ENCODE measurements at regions not wholly inside any gene's neighbourhood (a gene's known extent, or its start where the extent isn't known, plus 50 kb on each side); places are given as distances from the start of the nearest gene placed in this dataset.

GRCh38 chr9:108376140-108376539 lies 479.6 kb downstream of the ACTL7B start:
- DNase-seq (ENCODE audit: low spot score): no peak
- no peak for TF ChIP-seq CTCF (IDR thresholded peaks at IDR 0.05; ENCODE audit: borderline replicate concordance, control extremely low read depth, extremely low read depth, insufficient read depth, missing control alignments)

GRCh38 chr9:108374626-108375025 lies 481.2 kb downstream of the ACTL7B start:
- in situ Hi-C loops (cut with MboI; ENCODE audit: low sequenced_read_pairs, unreplicated experiment): no loop called here
- DNase-seq (ENCODE audit: low spot score): no peak
- no peak for TF ChIP-seq CTCF (IDR thresholded peaks at IDR 0.05; ENCODE audit: borderline replicate concordance, control extremely low read depth, extremely low read depth, insufficient read depth, missing control alignments)

More at GRCh38 chr9:108376140-108376539, 479.6 kb downstream of the ACTL7B start:
- in situ Hi-C loops (cut with MboI; ENCODE audit: low sequenced_read_pairs, unreplicated experiment): no loop called here

GRCh38 chr9:108367188-108367587 lies 488.6 kb downstream of the ACTL7B start:
- in situ Hi-C loops (cut with MboI; ENCODE audit: low sequenced_read_pairs, unreplicated experiment): no loop called here
- no peak for TF ChIP-seq CTCF (IDR thresholded peaks at IDR 0.05; ENCODE audit: borderline replicate concordance, control extremely low read depth, extremely low read depth, insufficient read depth, missing control alignments)
- DNase-seq (ENCODE audit: low spot score): no peak

GRCh38 chr9:108363311-108363710 lies 492.5 kb downstream of the ACTL7B start:
- DNase-seq (ENCODE audit: low spot score): no peak
- no peak for TF ChIP-seq CTCF (IDR thresholded peaks at IDR 0.05; ENCODE audit: borderline replicate concordance, control extremely low read depth, extremely low read depth, insufficient read depth, missing control alignments)
- in situ Hi-C loops (cut with MboI; ENCODE audit: low sequenced_read_pairs, unreplicated experiment): no loop called here

GRCh38 chr9:108360304-108360703 lies 495.5 kb downstream of the ACTL7B start:
- DNase-seq (ENCODE audit: low spot score): no peak
- in situ Hi-C loops (cut with MboI; ENCODE audit: low sequenced_read_pairs, unreplicated experiment): no loop called here
- TF ChIP-seq CTCF (IDR thresholded peaks at IDR 0.05; ENCODE audit: borderline replicate concordance, control extremely low read depth, extremely low read depth, insufficient read depth, missing control alignments): no peak

GRCh38 chr9:108356806-108357205 lies 499.0 kb downstream of the ACTL7B start:
- no peak for TF ChIP-seq CTCF (IDR thresholded peaks at IDR 0.05; ENCODE audit: borderline replicate concordance, control extremely low read depth, extremely low read depth, insufficient read depth, missing control alignments)
- in situ Hi-C loops (cut with MboI; ENCODE audit: low sequenced_read_pairs, unreplicated experiment): no loop called here
- no peak for DNase-seq (ENCODE audit: low spot score)

- no peak for DNase-seq (ENCODE audit: low spot score)
- TF ChIP-seq CTCF (IDR thresholded peaks at IDR 0.05; ENCODE audit: borderline replicate concordance, control extremely low read depth, extremely low read depth, insufficient read depth, missing control alignments): no peak
- in situ Hi-C loops (cut with MboI; ENCODE audit: low sequenced_read_pairs, unreplicated experiment): no loop called here
Measured at GRCh38 chr9:108351571-108351970, 504.2 kb downstream of the ACTL7B start.
